A549 (cell line): ENCODE measurements at regions not wholly inside any gene's neighbourhood (a gene's known extent, or its start where the extent isn't known, plus 50 kb on each side); places are given as distances from the start of the nearest gene placed in this dataset.
A peak's percentile ranks its signal among the peaks of the same experiment; 100 is the strongest.

Experiments
- ATAC-seq, 2 experiments: fragments of 200-7000 bp in 1 of 2; fragments of >200 bp in 1 of 2; cut with Nextera tagmentation in 1 of 2; cut with Tn5 transposase in 1 of 2; 3 replicates each; pipeline versions ENCODE4 v1.8.0 to v1.9.1; 2018 to 2020; ENCODE audit warnings: mild to moderate bottlenecking in 1 of 2, moderate library complexity in 1 of 2
- CTCF ChIA-PET: fragments of 300-600 bp; sonication (Branson Sonifier 250); formaldehyde crosslinking; extraction: SDS; loops from one replicate; lab custom pipeline; 2021; ENCODE audit warnings: antibody characterized with exemption, inconsistent platforms; lab: Yijun Ruan, JAX
- POLR2A ChIA-PET: fragments of 350-600 bp; formaldehyde crosslinking; extraction: SDS; loops from one replicate; lab custom pipeline; 2021; ENCODE audit warnings: antibody characterized with exemption, inconsistent platforms; lab: Yijun Ruan, JAX
- DNase-seq, 2 experiments: peaks; one replicate each; pipeline versions ENCODE4 v3.0.0 to v3.0.0-alpha.2; 2011 to 2016; ENCODE audit warnings: low read depth in 1 of 2, low spot score in 1 of 2
- FAIRE-seq: peaks from 2 replicates; lab custom pipeline; 2011; peaks lifted over from hg19 to GRCh38; lab: Jason Lieb, UNC
- H3K27ac ChIP-seq, 2 experiments: fragments of >200 bp; sonication (Bioruptor Twin); formaldehyde crosslinking; 3 replicates each; pipeline ENCODE4 v1.5.1; 2016 to 2017
- H3K4me1 ChIP-seq: fragments of >200 bp; sonication (Bioruptor Twin); formaldehyde crosslinking; 3 replicates; pipeline ENCODE4 v1.6.1; 2016
- H3K4me2 ChIP-seq: fragments of >200 bp; sonication (Bioruptor Twin); formaldehyde crosslinking; 3 replicates; pipeline ENCODE4 v1.6.1; 2016
- H3K4me3 ChIP-seq: fragments of >200 bp; sonication (Bioruptor Twin); formaldehyde crosslinking; 3 replicates; pipeline ENCODE4 v1.5.1; 2016
- H3K9me3 ChIP-seq: fragments of >200 bp; sonication (Bioruptor Twin); formaldehyde crosslinking; 3 replicates; pipeline ENCODE4 v1.6.1; 2016
- ATOH8 ChIP-seq: fragments of 250-450 bp; sonication (Bioruptor Pico); IDR thresholded peaks from 2 replicates; pipeline ENCODE4 v1.5.0; 2020; ENCODE audit warnings: low read depth, mild to moderate bottlenecking, moderate library complexity
- BHLHE40 ChIP-seq: IDR thresholded peaks from 2 replicates; pipeline ENCODE4 v1.6.1; 2012; ENCODE audit warnings: low read depth, low read length, inconsistent platforms
- CEBPB ChIP-seq, 2 experiments: fragments of >200 bp in 1 of 2; sonication (Bioruptor Twin) in 1 of 2; formaldehyde crosslinking in 1 of 2; IDR thresholded peaks; 2 replicates each; pipeline ENCODE4 v1.6.1; 2012 to 2016
- E2F6 ChIP-seq: IDR thresholded peaks from 2 replicates; pipeline ENCODE4 v1.6.1; 2012; ENCODE audit warnings: low read depth, borderline replicate concordance
- EP300 ChIP-seq, 2 experiments: fragments of >200 bp; sonication (Bioruptor Twin); formaldehyde crosslinking; IDR thresholded peaks; 2 replicates in 1 of 2; 3 replicates in 1 of 2; pipeline ENCODE4 v1.6.1; 2016 to 2017
- ESRRA ChIP-seq: fragments of 150-350 bp; IDR thresholded peaks from 2 replicates; pipeline ENCODE4 v1.6.1; 2014; ENCODE audit warnings: mild to moderate bottlenecking, low read length, borderline replicate concordance
- FOSB ChIP-seq: fragments of 250-450 bp; sonication (Bioruptor Pico); IDR thresholded peaks from 2 replicates; pipeline ENCODE4 v1.5.0; 2020; ENCODE audit warnings: mild to moderate bottlenecking, moderate library complexity
- FOSL2 ChIP-seq, 2 experiments: fragments of 450-650 bp in 1 of 2; fragments of >200 bp in 1 of 2; sonication (Bioruptor Twin) in 1 of 2; formaldehyde crosslinking; IDR thresholded peaks; 2 replicates each; pipeline versions ENCODE4 v1.5.0 to v1.6.1; 2016 to 2020; ENCODE audit warnings: mild to moderate bottlenecking in 1 of 2, moderate library complexity in 1 of 2
- FOXS1 ChIP-seq: fragments of 250-450 bp; sonication (Bioruptor Pico); IDR thresholded peaks from 2 replicates; pipeline ENCODE4 v1.5.0; 2020; ENCODE audit warnings: mild to moderate bottlenecking, moderate library complexity
- HDAC2 ChIP-seq: fragments of 200-600 bp; sonication (generic); IDR thresholded peaks from 2 replicates; pipeline ENCODE4 v1.6.1; 2016
- HOXA7 ChIP-seq: fragments of 250-450 bp; sonication (Bioruptor Pico); IDR thresholded peaks from 2 replicates; pipeline ENCODE4 v1.5.0; 2020; ENCODE audit warnings: mild to moderate bottlenecking, moderate library complexity
- JUN ChIP-seq, 2 experiments: fragments of >200 bp; sonication (Bioruptor Twin); formaldehyde crosslinking; IDR thresholded peaks; 2 replicates in 1 of 2; 3 replicates in 1 of 2; pipeline ENCODE4 v1.6.1; 2016 to 2017
- JUNB ChIP-seq: fragments of >200 bp; sonication (Bioruptor Twin); formaldehyde crosslinking; IDR thresholded peaks from 2 replicates; pipeline ENCODE4 v1.6.1; 2016
- KDM1A ChIP-seq: fragments of 200-600 bp; sonication (generic); IDR thresholded peaks from 2 replicates; pipeline ENCODE4 v1.6.1; 2016; ENCODE audit warnings: low read depth, mild to moderate bottlenecking
- KDM5A ChIP-seq: fragments of 200-600 bp; sonication (generic); IDR thresholded peaks from 2 replicates; pipeline ENCODE4 v1.6.1; 2016; ENCODE audit warnings: antibody characterized with exemption, mild to moderate bottlenecking
- MAFK ChIP-seq: fragments of 450-650 bp; IDR thresholded peaks from 2 replicates; pipeline ENCODE4 v1.6.1; 2014; ENCODE audit not compliant: partially characterized antibody
- MAZ ChIP-seq: fragments of 150-350 bp; IDR thresholded peaks from 2 replicates; pipeline ENCODE4 v1.6.1; 2014; ENCODE audit warnings: antibody characterized with exemption, low read depth, low read length, borderline replicate concordance
- NPAS2 ChIP-seq: fragments of 250-450 bp; sonication (Bioruptor Pico); IDR thresholded peaks from 2 replicates; pipeline ENCODE4 v1.8.0; 2022; ENCODE audit warnings: mild to moderate bottlenecking, moderate library complexity, borderline replicate concordance
- RAD21 ChIP-seq, 2 experiments: fragments of >200 bp in 1 of 2; sonication (Bioruptor Twin) in 1 of 2; formaldehyde crosslinking in 1 of 2; IDR thresholded peaks in 1 of 2; conservative IDR thresholded peaks in 1 of 2; 2 replicates in 1 of 2; 3 replicates in 1 of 2; pipeline ENCODE4 v1.6.1; 2012 to 2018; ENCODE audit warnings: inconsistent platforms in 1 of 2
- SREBF2 ChIP-seq: fragments of 450-650 bp; IDR thresholded peaks from 2 replicates; pipeline ENCODE4 v1.6.1; 2014; ENCODE audit warnings: mild to moderate bottlenecking, moderate library complexity
- TFCP2L1 ChIP-seq: fragments of 250-450 bp; sonication (Bioruptor Pico); IDR thresholded peaks from 2 replicates; pipeline ENCODE4 v1.5.0; 2021; ENCODE audit warnings: mild to moderate bottlenecking
- USF2 ChIP-seq: fragments of 450-650 bp; IDR thresholded peaks from 2 replicates; pipeline ENCODE4 v1.6.1; 2014; ENCODE audit warnings: antibody characterized with exemption
- ZNF302 ChIP-seq: fragments of 250-450 bp; sonication (Bioruptor Pico); IDR thresholded peaks from 2 replicates; pipeline ENCODE4 v1.9.0; 2021; ENCODE audit warnings: inconsistent platforms, mild to moderate bottlenecking, moderate library complexity
- WGBS: methylation state at CpG from one replicate; pipeline ENCODE4 v1.1.6; 2017; ENCODE audit errors: missing lambda C conversion rate; 5-methylcytosine and 5-hydroxymethylcytosine counted together

- no peak overlapping the region for H3K27ac ChIP-seq
- ChIA-PET POLR2A (no interaction called here), CTCF (no interaction called here)
- no peaks in the 10 kb centered on the region for H3K4me1 ChIP-seq
- FAIRE-seq = no peak
- H3K9me3 ChIP-seq = no peaks in the 10 kb centered on the region
- H3K4me2 ChIP-seq = no peak overlapping the region
- no peak overlapping the region for H3K4me3 ChIP-seq
- TF ChIP-seq CEBPB (IDR thresholded peaks at IDR 0.05) (no peak), JUN (IDR thresholded peaks at IDR 0.05) (no peak), E2F6 (no peak), RAD21 (conservative IDR thresholded peaks at IDR 0.05 in 1 of 2, IDR thresholded peaks at IDR 0.05 in 1 of 2) (no peak), NPAS2 (CRISPR knock-in tag) (no peak), HOXA7 (no peak), JUNB (no peak), FOSB (no peak), ATOH8 (CRISPR knock-in tag) (no peak), KDM5A (no peak), ESRRA (no peak), SREBF2 (no peak), TFCP2L1 (CRISPR knock-in tag) (no peak), FOXS1 (CRISPR knock-in tag) (no peak), BHLHE40 (no peak), USF2 (no peak), HDAC2 (no peak), ZNF302 (CRISPR knock-in tag) (no peak), EP300 (IDR thresholded peaks at IDR 0.05) (no peak), KDM1A (no peak)
- no peak for DNase-seq
- no peak for ATAC-seq
Observed at GRCh38 chr9:29021632-29022031, 1448.4 kb upstream of the C9orf72 start.

- ChIA-PET CTCF (no interaction called here), POLR2A (no interaction called here)
- Histone ChIP-seq H3K9me3 (no peaks in the 10 kb centered on the region), H3K4me3 (no peak overlapping the region), H3K27ac (no peak overlapping the region), H3K4me1 (peaks cover 6% of the 10 kb centered on the region; the same call in 2 of the 3 replicates), H3K4me2 (no peak overlapping the region)
- TF ChIP-seq USF2 = no peak
- peak; percentile 94 for TF ChIP-seq MAFK
- no peak for ATAC-seq
- no peak for DNase-seq
- FAIRE-seq = no peak
Observed at GRCh38 chr9:29038332-29038731, 1465.1 kb upstream of the C9orf72 start.

GRCh38 chr9:29039258-29039657 is 1466.0 kb upstream of the C9orf72 start:
- POLR2A ChIA-PET = no interaction called here
- peaks cover 6% of the 10 kb centered on the region; the same call in 2 of the 3 replicates for H3K4me1 ChIP-seq
- 0 out of 3 replicates have a peak overlapping the region, but pooled peaks have one; percentile 2 for H3K4me2 ChIP-seq
- H3K27ac ChIP-seq = no peak overlapping the region
- no peak for TF ChIP-seq MAZ
- TF ChIP-seq FOSL2 (IDR thresholded peaks at IDR 0.05) = no peak
- TF ChIP-seq FOSL2 (CRISPR knock-in tag; IDR thresholded peaks at IDR 0.05) = peak; percentile 43; the same call in 1 of the 2 replicates
- TF ChIP-seq MAFK = peak; percentile 49
- TF ChIP-seq ESRRA = no peak
- WGBS = 35% methylated on average over 2 of the region's 2 CpGs
- CTCF ChIA-PET = no interaction called here
- FAIRE-seq = no peak
- DNase-seq = peak in 1 of 2 experiments; percentile 10
- no peak for ATAC-seq
- no peak overlapping the region for H3K4me3 ChIP-seq
- no peaks in the 10 kb centered on the region for H3K9me3 ChIP-seq
